ENCODE measurements at regions not wholly inside any gene's neighbourhood (a gene's known extent, or its start where the extent isn't known, plus 50 kb on each side); places are given as distances from the start of the nearest gene placed in this dataset.

DNA sequence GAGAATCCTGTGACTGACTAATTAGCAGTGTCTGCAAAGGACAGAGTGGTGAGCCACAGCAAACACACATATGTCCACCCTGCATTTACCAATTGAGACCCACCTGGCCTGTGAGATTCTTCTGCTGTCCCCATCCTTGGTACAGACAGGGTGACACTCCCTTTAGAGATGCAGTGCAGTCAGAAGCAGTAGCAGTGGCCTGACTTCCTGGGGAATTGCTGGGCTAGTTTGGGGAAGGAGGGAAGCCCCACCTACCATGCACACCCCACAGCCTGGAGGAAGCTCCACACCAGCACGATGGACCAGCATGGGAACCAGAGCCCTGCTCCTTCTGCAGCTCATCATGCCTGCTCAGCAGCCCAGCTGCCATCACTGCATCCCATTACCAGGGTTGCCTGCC lies 924.9 kb upstream of the ZNF722 start:
- TF ChIP-seq ZFX (IDR thresholded peaks at IDR 0.05; ENCODE audit: borderline replicate concordance): no peak
- TF ChIP-seq, protein P1, sequence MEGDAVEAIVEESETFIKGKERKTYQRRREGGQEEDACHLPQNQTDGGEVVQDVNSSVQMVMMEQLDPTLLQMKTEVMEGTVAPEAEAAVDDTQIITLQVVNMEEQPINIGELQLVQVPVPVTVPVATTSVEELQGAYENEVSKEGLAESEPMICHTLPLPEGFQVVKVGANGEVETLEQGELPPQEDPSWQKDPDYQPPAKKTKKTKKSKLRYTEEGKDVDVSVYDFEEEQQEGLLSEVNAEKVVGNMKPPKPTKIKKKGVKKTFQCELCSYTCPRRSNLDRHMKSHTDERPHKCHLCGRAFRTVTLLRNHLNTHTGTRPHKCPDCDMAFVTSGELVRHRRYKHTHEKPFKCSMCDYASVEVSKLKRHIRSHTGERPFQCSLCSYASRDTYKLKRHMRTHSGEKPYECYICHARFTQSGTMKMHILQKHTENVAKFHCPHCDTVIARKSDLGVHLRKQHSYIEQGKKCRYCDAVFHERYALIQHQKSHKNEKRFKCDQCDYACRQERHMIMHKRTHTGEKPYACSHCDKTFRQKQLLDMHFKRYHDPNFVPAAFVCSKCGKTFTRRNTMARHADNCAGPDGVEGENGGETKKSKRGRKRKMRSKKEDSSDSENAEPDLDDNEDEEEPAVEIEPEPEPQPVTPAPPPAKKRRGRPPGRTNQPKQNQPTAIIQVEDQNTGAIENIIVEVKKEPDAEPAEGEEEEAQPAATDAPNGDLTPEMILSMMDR (IDR thresholded peaks at IDR 0.05): no peak

DNA sequence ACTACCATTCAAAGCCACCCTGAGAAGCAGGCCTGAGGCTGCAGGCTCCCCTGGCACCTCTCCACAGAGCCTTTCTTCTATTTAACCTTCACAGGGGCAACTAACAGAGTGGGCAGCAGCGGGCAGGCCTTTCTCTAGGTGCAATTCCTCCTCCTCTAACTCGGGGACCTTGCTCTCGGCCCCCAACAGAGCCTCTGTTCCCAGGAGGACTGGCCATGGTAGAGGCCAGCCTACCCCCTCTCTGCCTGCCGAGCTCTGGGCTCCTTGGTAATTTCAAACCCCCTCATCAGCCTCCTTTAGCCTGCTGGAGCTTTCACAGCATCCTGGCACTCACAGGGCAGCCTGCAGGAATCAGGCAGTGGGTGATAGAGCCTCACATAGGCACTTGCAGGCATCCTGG lies 920.8 kb upstream of the ZNF722 start:
- H3K27ac ChIP-seq: no peak overlapping the region
- TF ChIP-seq, protein P1 (IDR thresholded peaks at IDR 0.05): no peak
- no peak for TF ChIP-seq ZFX (IDR thresholded peaks at IDR 0.05; ENCODE audit: borderline replicate concordance)

More for the DNA sequence above, 924.9 kb upstream of the ZNF722 start:
- no peak overlapping the region for H3K27ac ChIP-seq

DNA sequence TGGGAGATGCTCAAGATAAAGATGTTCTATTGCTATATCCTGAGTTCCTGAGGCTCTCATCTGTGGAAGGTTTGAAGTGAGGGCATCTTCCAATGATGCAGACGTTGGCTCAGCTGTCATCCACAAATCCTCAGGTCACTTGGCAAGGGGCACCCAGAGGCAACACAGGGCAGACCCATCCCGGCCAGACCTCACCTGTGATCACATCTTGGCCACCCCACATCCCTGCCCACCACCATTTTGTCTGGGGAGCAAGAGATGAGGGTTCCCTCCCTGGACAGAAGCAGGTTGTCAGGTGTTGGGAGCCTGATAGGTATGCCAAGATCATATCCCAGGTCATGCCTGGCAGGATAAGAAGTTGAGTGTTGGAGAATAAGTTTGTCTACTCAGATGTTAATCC lies 918.2 kb upstream of the ZNF722 start:
- TF ChIP-seq, protein P1 (IDR thresholded peaks at IDR 0.05): no peak
- TF ChIP-seq ZFX (IDR thresholded peaks at IDR 0.05; ENCODE audit: borderline replicate concordance): no peak
- no peak overlapping the region for H3K27ac ChIP-seq

DNA sequence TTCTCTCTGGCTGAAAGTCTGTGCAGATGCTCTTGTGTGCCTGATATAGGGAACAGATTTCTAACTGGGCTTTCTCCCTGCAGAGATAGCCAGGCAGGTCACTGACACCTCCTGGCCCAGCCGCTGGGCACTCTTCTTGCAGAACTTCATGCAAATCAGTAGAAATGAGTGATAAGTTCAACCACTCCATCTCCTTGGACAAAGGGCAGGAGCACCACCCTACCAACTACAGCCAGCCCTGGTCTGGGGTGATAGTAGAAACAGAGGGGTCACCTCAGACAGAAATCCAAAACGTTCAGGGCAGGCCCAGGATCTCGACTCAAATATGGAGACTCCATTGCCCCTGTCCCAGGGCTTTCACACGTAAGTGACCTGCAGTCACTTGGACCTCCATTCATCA lies 917.8 kb upstream of the ZNF722 start:
- H3K27ac ChIP-seq: no peak overlapping the region
- TF ChIP-seq, protein P1 (IDR thresholded peaks at IDR 0.05): no peak

DNA sequence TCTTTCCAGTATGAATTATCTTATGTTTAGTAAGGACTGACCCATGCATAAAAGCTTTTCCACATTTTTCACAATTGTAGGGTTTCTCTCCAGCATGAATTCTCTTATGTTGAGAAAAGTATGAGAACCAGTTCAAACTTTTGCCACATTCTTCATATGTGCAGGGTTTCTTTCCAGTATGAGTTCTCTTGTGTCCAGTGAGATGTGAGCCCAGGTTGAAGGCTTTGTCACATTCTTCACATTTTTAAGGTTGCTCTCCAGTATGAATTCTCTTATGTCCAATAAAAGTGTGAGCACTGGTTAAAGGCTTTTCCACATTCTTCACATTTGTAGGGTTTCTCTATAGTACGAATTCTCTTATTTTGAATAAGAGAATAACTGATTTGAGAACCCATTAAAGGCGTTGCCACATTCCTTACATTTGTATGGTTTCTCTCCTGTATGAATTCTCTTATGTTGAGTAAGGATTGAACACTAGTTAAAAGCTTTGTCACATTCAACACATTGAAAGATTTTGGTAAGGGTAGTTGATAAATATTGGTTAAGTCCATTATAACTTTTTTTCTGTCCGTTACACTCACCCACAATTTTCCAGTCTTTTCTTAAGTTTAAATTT lies 911.0 kb upstream of the ZNF722 start:
- TF ChIP-seq, protein P1 (IDR thresholded peaks at IDR 0.05): no peak
- TF ChIP-seq ZFX (IDR thresholded peaks at IDR 0.05; ENCODE audit: borderline replicate concordance): no peak
- no peak overlapping the region for H3K27ac ChIP-seq

DNA sequence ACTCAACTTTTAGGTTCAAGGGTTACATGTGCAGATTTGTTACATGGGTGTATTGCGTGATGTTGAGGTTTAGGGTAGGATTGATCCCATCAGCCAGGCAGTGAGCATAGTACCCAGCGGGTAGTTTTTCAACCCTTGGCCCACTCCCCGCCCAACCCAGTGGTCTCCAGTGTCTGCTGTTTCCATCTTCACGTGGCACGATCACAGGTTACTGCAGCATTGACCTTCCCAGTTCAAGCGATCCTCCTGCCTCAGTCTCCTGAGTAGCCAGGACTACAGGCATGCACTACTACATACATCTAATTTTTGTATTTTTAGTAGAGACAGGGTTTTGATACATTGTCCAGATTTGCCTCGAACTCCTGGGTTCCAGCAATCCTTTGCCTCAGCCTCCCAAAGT lies 905.7 kb upstream of the ZNF722 start:
- H3K27ac ChIP-seq: no peak overlapping the region
- TF ChIP-seq, protein P1 (IDR thresholded peaks at IDR 0.05): no peak
- TF ChIP-seq ZFX (IDR thresholded peaks at IDR 0.05; ENCODE audit: borderline replicate concordance): no peak

DNA sequence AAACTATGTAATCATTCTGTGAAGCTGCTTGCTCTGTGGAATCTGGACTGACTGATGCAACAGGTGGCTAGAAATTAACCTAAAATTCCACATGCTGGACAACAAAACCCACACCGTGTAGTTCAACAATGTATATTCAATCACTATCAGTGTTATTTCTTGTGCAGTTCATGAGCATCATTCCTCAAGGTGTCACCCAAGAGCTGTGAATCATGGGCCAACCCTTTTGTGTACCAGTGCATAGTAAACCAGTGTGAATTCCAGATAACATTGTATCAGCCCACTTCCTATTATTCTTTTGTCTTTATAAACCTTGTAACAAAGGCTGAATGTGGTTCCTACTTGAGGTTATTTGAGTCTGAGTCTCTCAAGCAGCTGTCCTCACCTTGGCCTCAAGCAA lies 905.2 kb upstream of the ZNF722 start:
- TF ChIP-seq, protein P1 (IDR thresholded peaks at IDR 0.05): no peak
- TF ChIP-seq ZFX (IDR thresholded peaks at IDR 0.05; ENCODE audit: borderline replicate concordance): no peak
- no peak overlapping the region for H3K27ac ChIP-seq

Measured in 22Rv1 (cell line).